ENCODE measurements at regions not wholly inside any gene's neighbourhood (a gene's known extent, or its start where the extent isn't known, plus 50 kb on each side); places are given as distances from the start of the nearest gene placed in this dataset.

GRCh38 chr10:61063034-61063433 lies 119.0 kb upstream of the RHOBTB1 start (continued):
- TF ChIP-seq ZNF740 (CRISPR knock-in tag; IDR thresholded peaks at IDR 0.05) (peak; percentile 84; the same call in 1 of the 2 replicates), SCMH1 (CRISPR knock-in tag; IDR thresholded peaks at IDR 0.05; ENCODE audit: borderline replicate concordance) (no peak), ARNTL (CRISPR knock-in tag; IDR thresholded peaks at IDR 0.05) (no peak), ZHX2 (IDR thresholded peaks at IDR 0.05; ENCODE audit: low read depth) (no peak), ZHX2 (CRISPR knock-in tag; IDR thresholded peaks at IDR 0.05; ENCODE audit: borderline replicate concordance) (peak; percentile 53; the same call in 1 of the 2 replicates), PHF5A (CRISPR knock-in tag; IDR thresholded peaks at IDR 0.05; ENCODE audit: low read depth, unreplicated experiment) (peak; percentile 48), REXO4 (CRISPR knock-in tag; IDR thresholded peaks at IDR 0.05; ENCODE audit: borderline replicate concordance) (no peak), NFAT5 (CRISPR knock-in tag; IDR thresholded peaks at IDR 0.05) (no peak), NFE2L2 (IDR thresholded peaks at IDR 0.05; ENCODE audit: low read length) (peak; percentile 94), ELF3 (CRISPR knock-in tag; IDR thresholded peaks at IDR 0.05) (no peak), KAT2B (IDR thresholded peaks at IDR 0.05; ENCODE audit: borderline replicate concordance, low read depth, low read length) (no peak), PBX3 (CRISPR knock-in tag; IDR thresholded peaks at IDR 0.05; ENCODE audit: borderline replicate concordance) (0 out of 2 replicates have a peak, but pooled peaks have one; percentile 61), ZNF879 (CRISPR knock-in tag; IDR thresholded peaks at IDR 0.05) (no peak), MYPOP (CRISPR knock-in tag; IDR thresholded peaks at IDR 0.05) (peak; percentile 27; the same call in 1 of the 2 replicates), ZBTB43 (CRISPR knock-in tag; conservative IDR thresholded peaks at IDR 0.05) (0 out of 2 replicates have a peak, but pooled peaks have one; percentile 40)
